ENCODE measurements at regions not wholly inside any gene's neighbourhood (a gene's known extent, or its start where the extent isn't known, plus 50 kb on each side); places are given as distances from the start of the nearest gene placed in this dataset.

- Histone ChIP-seq H2BK5ac (ENCODE audit: low read depth, low read length) (no peak overlapping the region), H4K8ac (ENCODE audit: extremely low read depth, insufficient read depth, low read length) (no peak overlapping the region), H2BK15ac (ENCODE audit: low read length) (no peak overlapping the region), H3K27me3 (replicated peaks in 1 of 4; ENCODE audit: control insufficient read depth in 3 of 4, extremely low read depth in 1 of 4, insufficient read depth in 3 of 4, low read length in 3 of 4) (no peaks in the 10 kb centered on the region), H3K9me3 (ENCODE audit: insufficient read depth in 2 of 2, low read depth in 1 of 2, low read length in 1 of 2) (no peaks in the 10 kb centered on the region), H2BK120ac (replicated peaks; ENCODE audit: low read depth, low read length) (no peak overlapping the region), H2AFZ (ENCODE audit: low read length) (no peak overlapping the region), H2BK12ac (ENCODE audit: low read depth, low read length) (no peak overlapping the region), H3K4me1 (replicated peaks in 1 of 4; ENCODE audit: control insufficient read depth in 3 of 4, insufficient read depth in 4 of 4, low read length in 3 of 4) (no peaks in the 10 kb centered on the region), H3K9ac (replicated peaks in 1 of 4; ENCODE audit: extremely low read depth in 1 of 4, low read depth in 3 of 4, low read length in 3 of 4) (no peak overlapping the region), H3K79me2 (ENCODE audit: control insufficient read depth in 1 of 2, insufficient read depth in 2 of 2, low read length in 2 of 2) (no peaks in the 10 kb centered on the region), H3K56ac (replicated peaks; ENCODE audit: insufficient read length, low read depth, low read length) (no peak overlapping the region), H3K23me2 (ENCODE audit: low read depth, low read length) (no peaks in the 10 kb centered on the region), H3K36me3 (ENCODE audit: control insufficient read depth in 2 of 4, insufficient read depth in 4 of 4, low read length in 3 of 4) (no peaks in the 10 kb centered on the region), H3K4me3 (ENCODE audit: extremely low read depth in 1 of 4, insufficient read depth in 2 of 4, low read depth in 3 of 4, low read length in 4 of 4) (no peak overlapping the region), H4K5ac (ENCODE audit: insufficient read length, low read depth, low read length) (no peak overlapping the region), H3K27ac (ENCODE audit: low read depth, low read length) (no peak overlapping the region), H3K18ac (ENCODE audit: extremely low read depth, low read length) (no peak overlapping the region), H2AK5ac (ENCODE audit: low read depth, low read length) (no peak overlapping the region), H4K20me1 (replicated peaks in 1 of 2; ENCODE audit: control insufficient read depth in 1 of 2, insufficient read depth in 2 of 2, low read length in 2 of 2) (no peaks in the 10 kb centered on the region), H3K79me1 (ENCODE audit: low read depth, low read length) (no peaks in the 10 kb centered on the region), H3K14ac (ENCODE audit: insufficient read length) (no peak overlapping the region), H3K23ac (ENCODE audit: insufficient read length) (no peak overlapping the region), H2BK20ac (ENCODE audit: low read length) (no peak overlapping the region), H4K91ac (replicated peaks; ENCODE audit: insufficient read length, low read length) (no peak overlapping the region), H3K4me2 (ENCODE audit: insufficient read depth in 1 of 2, low read depth in 2 of 2, low read length in 2 of 2) (no peak overlapping the region), H3K4ac (replicated peaks; ENCODE audit: insufficient read length, low read depth, low read length) (no peak overlapping the region)
- WGBS, 2 experiments (ENCODE audit: extremely low coverage in 1 of 2, insufficient coverage in 1 of 2, insufficient read length in 1 of 2, insufficient replicate concordance in 2 of 2, low coverage in 1 of 2, low lambda C conversion rate in 2 of 2, missing lambda C conversion rate in 1 of 2), result 88% methylated on average over 7 of the region's 7 CpGs; no CpG with 5 or more reads in 1 of the 2 experiments
- DNase-seq (ENCODE audit: low read depth in 1 of 2, low spot score in 2 of 2), result no peak
- POLR2A ChIA-PET (ENCODE audit: partially characterized antibody), result no interaction called here
- TF ChIP-seq MAFK (IDR thresholded peaks at IDR 0.05; ENCODE audit: low read depth, low read length) (no peak), EP300 (IDR thresholded peaks at IDR 0.05; ENCODE audit: borderline replicate concordance in 1 of 2, low read depth in 2 of 2, low read length in 2 of 2) (no peak), ASH2L (IDR thresholded peaks at IDR 0.05; ENCODE audit: low read length) (no peak), SP1 (IDR thresholded peaks at IDR 0.05; ENCODE audit: low read depth, low read length) (no peak), TAF1 (IDR thresholded peaks at IDR 0.05; ENCODE audit: low read depth, low read length) (no peak), EZH2 (IDR thresholded peaks at IDR 0.05; ENCODE audit: low read depth, low read length, severe bottlenecking) (no peak), NANOG (IDR thresholded peaks at IDR 0.05; ENCODE audit: insufficient read depth, low read depth, low read length, poor library complexity, severe bottlenecking) (no peak), BCL11A (IDR thresholded peaks at IDR 0.05; ENCODE audit: low read depth in 2 of 2, low read length in 2 of 2) (no peak), TAF7 (optimal IDR thresholded peaks at IDR 0.05; ENCODE audit: borderline replicate concordance, low read depth, low read length) (no peak)
- FAIRE-seq, result no peak
- CTCF ChIA-PET (ENCODE audit: partially characterized antibody), result no interaction called here
These were observed 540.1 kb downstream of the MAFB start for GRCh38 chr20:40148886-40149285.
